ENCODE measurements at regions not wholly inside any gene's neighbourhood (a gene's known extent, or its start where the extent isn't known, plus 50 kb on each side); places are given as distances from the start of the nearest gene placed in this dataset.

GRCh38 chr20:4549711-4550259, 136.5 kb upstream of the PRNP start:
- no peak overlapping the region for H3K4me3 ChIP-seq (ENCODE audit: low read depth, poor library complexity, severe bottlenecking)
- no peak for DNase-seq (ENCODE audit: low spot score in 2 of 2)
- intact Hi-C loops (cut with DNase I; ENCODE audit: low total_unique reads), result no loop called here
- no peak for TF ChIP-seq POLR2A (IDR thresholded peaks at IDR 0.05)
- 60 to 69% methylated on average over 4 of the region's 4 CpGs for WGBS, 2 donors

- DNase-seq (ENCODE audit: low spot score in 2 of 2), result no peak
- no peak for TF ChIP-seq POLR2A (IDR thresholded peaks at IDR 0.05)
- TF ChIP-seq CTCF (IDR thresholded peaks at IDR 0.05), result no peak
- WGBS, 2 donors, result 74 to 100% methylated on average over 2 of the region's 2 CpGs
- intact Hi-C loops (cut with DNase I; ENCODE audit: low total_unique reads), result no loop called here
- no peak overlapping the region for H3K4me3 ChIP-seq (ENCODE audit: low read depth, poor library complexity, severe bottlenecking)
Measured at GRCh38 chr20:4548552-4548951, 137.7 kb upstream of the PRNP start.

- no peak for TF ChIP-seq CTCF (IDR thresholded peaks at IDR 0.05)
- TF ChIP-seq POLR2A (IDR thresholded peaks at IDR 0.05), result no peak
Measured at GRCh38 chr20:4546786-4547185, 139.5 kb upstream of the PRNP start.

GRCh38 chr20:4546342-4546741, 139.9 kb upstream of the PRNP start:
- TF ChIP-seq CTCF (IDR thresholded peaks at IDR 0.05), result no peak
- TF ChIP-seq POLR2A (IDR thresholded peaks at IDR 0.05), result no peak
- intact Hi-C loops (cut with DNase I; ENCODE audit: low total_unique reads), result no loop called here
- no peak overlapping the region for H3K4me3 ChIP-seq (ENCODE audit: low read depth, poor library complexity, severe bottlenecking)
- WGBS, 2 donors, result 79 to 83% methylated on average over 1 of the region's 1 CpG
- DNase-seq (ENCODE audit: low spot score in 2 of 2), result no peak

More at GRCh38 chr20:4546786-4547185, 139.5 kb upstream of the PRNP start:
- intact Hi-C loops (cut with DNase I; ENCODE audit: low total_unique reads), result no loop called here
- WGBS, 2 donors, result 76 to 85% methylated on average over 2 of the region's 2 CpGs
- no peak for DNase-seq (ENCODE audit: low spot score in 2 of 2)
- H3K4me3 ChIP-seq (ENCODE audit: low read depth, poor library complexity, severe bottlenecking), result no peak overlapping the region

- 83 to 87% methylated on average over 2 of the region's 2 CpGs for WGBS, 2 donors
- no peak for TF ChIP-seq POLR2A (IDR thresholded peaks at IDR 0.05)
- no peak for TF ChIP-seq CTCF (IDR thresholded peaks at IDR 0.05)
- DNase-seq (ENCODE audit: low spot score in 2 of 2), result no peak
- intact Hi-C loops (cut with DNase I; ENCODE audit: low total_unique reads), result no loop called here
- H3K4me3 ChIP-seq (ENCODE audit: low read depth, poor library complexity, severe bottlenecking), result no peak overlapping the region
Measured at GRCh38 chr20:4545526-4545925, 140.7 kb upstream of the PRNP start.

GRCh38 chr20:4544765-4545164, 141.5 kb upstream of the PRNP start:
- 81 to 85% methylated on average over 2 of the region's 2 CpGs for WGBS, 2 donors
- H3K4me3 ChIP-seq (ENCODE audit: low read depth, poor library complexity, severe bottlenecking), result no peak overlapping the region
- DNase-seq (ENCODE audit: low spot score in 2 of 2), result no peak
- no peak for TF ChIP-seq CTCF (IDR thresholded peaks at IDR 0.05)
- no peak for TF ChIP-seq POLR2A (IDR thresholded peaks at IDR 0.05)
- intact Hi-C loops (cut with DNase I; ENCODE audit: low total_unique reads), result no loop called here

Data from lower leg skin (tissue), 4 donors.